Urinary bladder (tissue), 4 donors: ENCODE measurements at regions not wholly inside any gene's neighbourhood (a gene's known extent, or its start where the extent isn't known, plus 50 kb on each side); places are given as distances from the start of the nearest gene placed in this dataset. TPM values are rescaled to one million over a fixed set of nuclear protein-coding genes. Genes with fewer than 3 reads are reported as not detected.

Source experiments
- DNase-seq: peaks from one replicate; pipeline ENCODE4 v3.0.0-alpha.2; 2015; ENCODE audit errors: extremely low spot score
- H3K27ac ChIP-seq: one replicate; pipeline ENCODE4 v1.5.1; 2013; ENCODE audit warnings: low read depth, mild to moderate bottlenecking, moderate library complexity
- H3K36me3 ChIP-seq: one replicate; pipeline ENCODE4 v1.6.1; 2013; ENCODE audit warnings: mild to moderate bottlenecking, moderate library complexity; ENCODE audit not compliant: insufficient read depth
- H3K4me1 ChIP-seq: one replicate; pipeline ENCODE4 v1.6.1; 2013; ENCODE audit warnings: mild to moderate bottlenecking, moderate library complexity; ENCODE audit not compliant: insufficient read depth
- H3K4me3 ChIP-seq: one replicate; pipeline ENCODE4 v1.5.1; 2013; ENCODE audit warnings: low read depth, low read length
- whole genome bisulfite sequencing: extraction: QIAGEN DNeasy Blood & Tissue Kit; methylation state at CpG from one replicate; pipeline ENCODE4 v1.1.7; 2013; 5-methylcytosine and 5-hydroxymethylcytosine counted together
- small RNA-seq: library from RNA; depleted of rRNA; stranded (forward); fragments of <200 nt; gene quantifications from one replicate; pipeline ENCODE3, GENCODE V24; 2014
- donor health status: healthy with polysubstance abuse.
- donor health status: healthy.

DNA sequence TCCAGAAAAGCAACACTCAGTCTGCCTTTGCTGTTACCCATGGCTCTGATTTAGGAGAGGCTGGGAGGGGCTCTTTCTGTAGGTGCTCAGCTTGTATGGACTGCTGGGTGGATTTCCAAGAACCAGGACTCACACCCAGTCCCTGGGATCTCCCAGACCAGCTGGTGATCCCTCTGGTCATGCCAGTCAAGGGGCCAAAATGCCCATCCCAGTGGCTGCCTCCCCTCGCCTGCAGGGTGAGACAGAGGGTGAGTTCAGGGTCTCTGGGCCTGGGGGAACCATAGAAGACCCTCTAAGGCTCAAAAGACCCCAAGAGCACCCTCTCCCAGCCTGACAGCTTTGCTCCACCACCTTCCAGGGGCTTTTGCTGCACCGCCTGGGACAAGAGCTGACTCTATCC lies 78.6 kb upstream of the MYL2 start:
- H3K4me3 ChIP-seq, result no peak overlapping the region
- H3K36me3 ChIP-seq, result no peaks in the 10 kb centered on the region
- H3K27ac ChIP-seq, result no peak overlapping the region
- DNase-seq, result no peak
- WGBS, result 84% methylated on average over 2 of the region's 2 CpGs
- no peaks in the 10 kb centered on the region for H3K4me1 ChIP-seq

DNA sequence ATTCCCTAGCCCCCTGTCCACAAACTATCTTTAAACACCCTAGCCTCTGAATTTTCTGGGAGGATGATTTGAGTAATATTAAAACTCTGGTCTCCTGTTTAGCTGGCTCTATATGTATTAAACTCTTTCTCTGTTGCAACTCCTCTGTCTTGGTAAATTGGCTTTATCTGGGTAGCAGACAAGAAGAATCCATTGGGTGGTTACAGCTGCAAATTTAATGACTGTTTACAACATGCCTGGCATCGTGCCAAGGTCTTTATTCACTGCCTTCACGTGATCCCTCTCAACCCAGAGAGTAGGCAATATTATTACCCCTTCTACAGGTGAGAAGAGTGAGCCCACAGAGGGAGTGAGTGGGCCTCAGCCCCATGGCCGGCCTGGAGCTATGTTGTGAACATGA lies 77.8 kb upstream of the MYL2 start:
- Histone ChIP-seq H3K27ac (no peak overlapping the region), H3K36me3 (no peaks in the 10 kb centered on the region), H3K4me1 (no peaks in the 10 kb centered on the region), H3K4me3 (no peak overlapping the region)
- no peak for DNase-seq
- 52% methylated on average over 3 of the region's 3 CpGs for WGBS

DNA sequence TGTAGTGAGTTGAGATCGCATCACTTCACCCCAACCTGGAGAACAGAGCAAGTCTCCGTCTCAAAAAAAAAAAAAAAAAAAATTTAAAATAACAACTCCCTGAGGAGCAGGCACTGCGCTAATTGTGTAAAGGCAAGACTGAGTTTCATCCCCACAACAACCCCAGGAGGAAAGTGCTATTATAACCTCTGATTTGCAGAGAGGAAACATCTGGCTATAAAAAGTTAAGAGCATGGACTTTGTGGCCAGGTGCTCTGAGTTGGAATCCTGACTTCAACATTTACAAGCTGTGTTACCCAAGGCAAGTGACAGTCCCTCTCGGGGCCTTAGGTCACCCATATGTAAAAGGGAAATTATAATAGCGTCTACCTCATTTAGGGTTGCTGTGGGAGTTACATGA lies 76.0 kb upstream of the MYL2 start:
- Histone ChIP-seq H3K4me1 (no peaks in the 10 kb centered on the region), H3K4me3 (no peak overlapping the region), H3K36me3 (no peaks in the 10 kb centered on the region), H3K27ac (no peak overlapping the region)
- WGBS, result 83% methylated on average over 5 of the region's 5 CpGs
- DNase-seq, result no peak

DNA sequence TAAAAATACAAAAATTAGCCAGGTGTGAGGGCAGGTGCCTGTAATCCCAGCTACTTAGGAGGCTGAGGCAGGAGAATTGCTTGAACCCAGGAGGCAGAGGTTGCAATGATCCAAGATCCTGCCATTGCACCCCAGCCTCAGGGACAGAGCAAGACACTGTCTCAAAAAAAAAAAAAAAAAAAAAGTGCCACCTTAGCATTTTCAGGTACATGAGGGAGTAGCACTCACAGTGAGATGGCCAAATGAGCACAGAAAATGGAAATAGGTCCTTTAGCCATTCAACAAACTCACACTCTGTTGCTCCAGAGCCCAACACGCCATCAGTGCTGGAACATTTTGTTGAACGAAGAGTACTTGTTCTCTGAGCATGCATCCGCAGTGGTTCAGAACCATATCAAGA lies 75.2 kb upstream of the MYL2 start:
- DNase-seq, result no peak
- 96% methylated on average over 3 of the region's 3 CpGs for WGBS
- H3K4me3 ChIP-seq, result no peak overlapping the region
- no peaks in the 10 kb centered on the region for H3K4me1 ChIP-seq
- no peak overlapping the region for H3K27ac ChIP-seq
- no peaks in the 10 kb centered on the region for H3K36me3 ChIP-seq

DNA sequence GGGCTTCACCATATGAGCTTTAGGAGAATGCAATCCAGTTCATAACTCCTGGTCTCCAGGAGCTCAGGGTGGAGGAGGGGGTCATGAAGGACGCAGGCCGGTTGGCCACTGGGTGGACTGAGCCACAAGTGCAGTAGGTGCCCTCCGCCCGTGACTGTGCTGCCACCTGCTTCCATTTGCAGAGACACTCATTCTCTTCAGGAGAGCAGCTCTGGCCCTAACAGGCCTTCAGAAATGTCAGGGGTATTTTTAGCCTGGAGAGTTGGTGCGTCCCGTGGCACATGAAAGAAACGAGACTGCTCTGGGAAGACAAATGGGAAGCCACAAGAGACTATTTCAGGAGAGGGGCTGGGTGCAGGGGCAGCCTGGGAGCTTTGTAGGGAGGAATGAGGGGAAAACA lies 74.6 kb upstream of the MYL2 start:
- DNase-seq, result no peak
- no peaks in the 10 kb centered on the region for H3K4me1 ChIP-seq
- no peaks in the 10 kb centered on the region for H3K36me3 ChIP-seq
- no peak overlapping the region for H3K4me3 ChIP-seq
- H3K27ac ChIP-seq, result no peak overlapping the region
- 76% methylated on average over 7 of the region's 7 CpGs for WGBS

DNA sequence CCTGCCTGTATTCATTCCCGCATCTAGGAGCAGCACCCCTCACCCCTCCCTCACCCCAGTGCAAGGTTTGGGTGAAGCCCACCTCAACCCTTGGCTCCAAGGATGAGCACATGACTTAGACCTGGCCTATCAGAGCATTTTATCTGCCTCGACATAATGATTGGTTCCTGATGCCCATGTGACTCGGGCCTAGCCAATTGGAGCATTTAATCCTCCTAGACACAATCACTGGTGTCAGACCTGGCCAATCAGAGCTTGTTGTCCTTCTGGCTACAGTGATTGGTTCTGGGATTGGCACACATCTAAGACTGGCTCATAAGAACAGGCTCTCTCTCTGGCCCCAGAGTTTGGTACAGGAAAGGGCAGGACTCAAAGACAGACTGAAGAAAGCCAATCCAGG lies 73.1 kb upstream of the MYL2 start:
- Histone ChIP-seq H3K4me3 (no peak overlapping the region), H3K27ac (no peak overlapping the region), H3K36me3 (no peaks in the 10 kb centered on the region), H3K4me1 (no peaks in the 10 kb centered on the region)
- no peak for DNase-seq
- 89% methylated on average over 3 of the region's 3 CpGs for WGBS

DNA sequence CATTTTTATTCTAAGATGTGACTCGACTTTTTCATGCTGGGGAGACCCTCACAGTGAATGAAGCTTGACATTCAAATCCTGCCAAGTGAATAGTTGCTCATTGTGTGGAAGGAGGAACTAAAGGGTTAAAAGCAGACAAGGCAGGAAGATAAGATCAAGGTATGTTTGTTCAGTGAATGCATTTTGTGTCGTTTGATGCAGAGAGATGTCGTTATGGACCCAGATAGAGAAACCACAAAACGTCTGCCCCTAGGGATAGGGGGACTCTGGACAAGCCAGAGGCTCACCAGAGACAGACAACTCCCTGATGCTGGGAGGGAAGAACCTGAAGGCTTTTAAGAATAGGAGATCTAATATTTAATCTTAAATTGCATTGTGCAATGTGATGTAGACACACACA lies 72.5 kb upstream of the MYL2 start:
- no peaks in the 10 kb centered on the region for H3K36me3 ChIP-seq
- H3K4me1 ChIP-seq, result no peaks in the 10 kb centered on the region
- no peak for DNase-seq
- H3K27ac ChIP-seq, result no peak overlapping the region
- no peak overlapping the region for H3K4me3 ChIP-seq
- 20% methylated on average over 4 of the region's 4 CpGs for whole genome bisulfite sequencing

DNA sequence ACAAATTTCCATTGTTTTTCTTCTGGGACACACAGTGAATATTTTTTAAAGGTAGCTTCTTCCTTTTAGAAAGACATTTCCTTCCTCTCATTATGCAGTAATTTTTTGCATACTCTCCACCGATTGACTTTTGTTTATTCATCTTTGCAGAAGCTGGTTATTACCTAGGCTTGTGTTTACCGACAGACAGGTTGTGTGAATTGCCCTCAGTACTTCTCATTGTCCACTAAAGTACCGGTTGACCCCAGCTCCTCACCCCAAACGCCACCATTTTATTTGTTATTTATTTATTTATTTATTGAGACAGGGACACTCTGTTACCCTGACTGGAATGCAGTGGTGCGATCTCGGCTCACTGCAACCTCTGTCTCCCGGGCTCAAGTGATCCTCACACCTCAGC lies 63.4 kb upstream of the MYL2 start:
- no peak for DNase-seq
- H3K36me3 ChIP-seq, result no peaks in the 10 kb centered on the region
- H3K27ac ChIP-seq, result no peak overlapping the region
- 71% methylated on average over 7 of the region's 7 CpGs for WGBS
- no peaks in the 10 kb centered on the region for H3K4me1 ChIP-seq
- no peak overlapping the region for H3K4me3 ChIP-seq

DNA sequence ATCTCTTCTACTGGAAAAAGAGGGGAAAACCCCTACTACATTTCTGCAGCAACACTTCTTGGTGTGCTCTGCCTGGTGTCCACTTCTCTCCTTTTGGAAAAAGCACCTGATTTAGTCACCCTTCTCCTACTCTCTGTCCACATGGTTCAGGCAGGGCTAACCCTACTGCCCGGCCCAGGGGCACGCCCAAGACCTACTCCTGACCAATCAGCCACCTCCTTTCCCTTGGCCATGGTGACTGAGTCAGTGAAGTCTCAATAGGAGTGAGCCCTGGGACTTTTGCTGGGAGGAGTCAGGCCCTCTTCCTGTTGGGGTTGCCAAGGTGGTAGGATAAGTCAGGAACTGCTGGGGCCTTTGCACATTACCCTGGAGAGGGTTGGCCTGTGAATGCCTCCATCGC lies 52.5 kb upstream of the MYL2 start:
- Histone ChIP-seq H3K27ac (no peak overlapping the region), H3K4me3 (no peak overlapping the region), H3K4me1 (no peaks in the 10 kb centered on the region), H3K36me3 (no peaks in the 10 kb centered on the region)
- DNase-seq, result no peak
- 87% methylated on average over 3 of the region's 3 CpGs for WGBS

DNA sequence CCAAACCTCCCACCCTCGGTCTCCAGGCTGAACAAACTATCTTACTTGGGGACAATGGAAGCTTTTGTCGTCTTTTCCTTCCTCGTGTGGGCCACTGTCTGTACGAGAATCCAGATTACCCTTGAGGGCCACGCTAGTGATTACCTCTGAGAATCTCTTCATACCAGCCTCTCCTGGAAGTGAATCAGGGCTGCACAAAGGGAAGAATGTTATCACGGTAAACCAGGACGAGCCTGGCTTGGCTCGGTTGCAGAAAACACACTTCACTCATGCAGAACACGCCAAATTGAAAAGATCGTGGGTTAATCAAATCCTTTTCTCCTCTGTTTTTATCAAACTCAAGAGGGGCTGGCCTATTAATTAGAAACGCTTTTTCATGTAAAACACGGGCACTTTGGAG lies 51.6 kb upstream of the MYL2 start:
- H3K27ac ChIP-seq, result no peak overlapping the region
- no peak for DNase-seq
- H3K4me3 ChIP-seq, result no peak overlapping the region
- no peaks in the 10 kb centered on the region for H3K4me1 ChIP-seq
- WGBS, result 75% methylated on average over 12 of the region's 12 CpGs
- H3K36me3 ChIP-seq, result no peaks in the 10 kb centered on the region

DNA sequence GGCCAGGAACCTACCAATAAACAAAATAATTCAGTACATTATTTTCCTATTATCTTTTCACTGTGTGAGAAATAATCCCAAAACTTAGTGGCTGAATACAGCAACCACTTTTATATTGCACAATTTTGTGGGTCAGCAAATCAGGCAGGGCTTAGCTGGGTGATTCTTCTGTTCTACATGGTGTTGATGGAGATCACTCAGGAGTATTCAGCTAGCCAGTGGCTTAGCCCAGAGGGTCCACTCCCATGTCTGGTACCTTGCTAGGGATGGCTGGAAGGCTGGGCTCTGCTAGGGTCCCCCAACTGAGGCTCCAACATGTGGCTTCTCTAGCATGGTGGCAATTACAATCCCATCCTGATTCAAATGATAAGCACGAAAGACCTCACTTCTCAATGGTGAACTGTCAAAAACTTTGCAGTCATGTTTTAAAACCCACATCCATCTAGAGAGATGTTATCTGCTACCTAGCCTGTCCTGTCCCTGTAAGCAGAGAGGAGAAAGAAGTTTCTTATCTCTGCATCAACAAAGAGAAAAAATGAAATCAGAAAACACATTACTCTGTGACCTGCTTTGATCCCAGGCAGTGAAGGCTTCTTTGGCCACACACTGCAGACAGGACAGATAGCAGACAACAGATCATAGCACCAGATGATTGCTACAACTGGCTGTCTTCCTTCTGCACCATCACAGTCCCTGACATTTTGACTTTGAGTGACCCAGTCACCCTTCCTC lies 51.0 kb upstream of the MYL2 start:
- Histone ChIP-seq H3K27ac (no peak overlapping the region), H3K4me3 (no peak overlapping the region), H3K36me3 (no peaks in the 10 kb centered on the region), H3K4me1 (no peaks in the 10 kb centered on the region)
- WGBS, result 84% methylated on average over 1 of the region's 1 CpG
- no peak for DNase-seq

Small RNAs in the stretch of these regions (small RNA-seq; reads per million reads assigned to genes)
- not detected for gene MIR6760
